Fibroblast of lung (primary cell): ENCODE measurements at regions not wholly inside any gene's neighbourhood (a gene's known extent, or its start where the extent isn't known, plus 50 kb on each side); places are given as distances from the start of the nearest gene placed in this dataset.
"Not testable (repeated sequence)": the region's sequence is repeated elsewhere in the genome, so short reads cannot be mapped to it uniquely, and the experiment has no call there.

ENCODE experiments used
- DNase-seq, 2 donors: peaks; one replicate each; pipeline versions ENCODE4 v3.0.0 to v3.0.0-alpha.2; 2010; ENCODE audit warnings: low read depth in 2 of 2
- H2AFZ ChIP-seq: 2 replicates; pipeline ENCODE4 v1.5.1; 2012; ENCODE audit warnings: low read length, control low read depth, inconsistent platforms
- H3K27ac ChIP-seq: 2 replicates; pipeline ENCODE4 v1.5.1; 2011; ENCODE audit warnings: low read length, control low read depth; ENCODE audit not compliant: insufficient read depth
- H3K27me3 ChIP-seq: 2 replicates; pipeline ENCODE4 v1.5.1; 2011; ENCODE audit warnings: mild to moderate bottlenecking, low read length; ENCODE audit not compliant: control insufficient read depth, insufficient read depth
- H3K36me3 ChIP-seq: 2 replicates; pipeline ENCODE4 v1.5.1; 2011; ENCODE audit warnings: low read length; ENCODE audit not compliant: control insufficient read depth, insufficient read depth
- H3K4me1 ChIP-seq: 2 replicates; pipeline ENCODE4 v1.5.1; 2011; ENCODE audit warnings: low read length; ENCODE audit not compliant: control insufficient read depth, insufficient read depth; ENCODE audit errors: extremely low read depth
- H3K4me2 ChIP-seq: 2 replicates; pipeline ENCODE4 v1.5.1; 2011; ENCODE audit warnings: low read length, control low read depth; ENCODE audit not compliant: insufficient read depth; ENCODE audit errors: extremely low read depth
- H3K4me3 ChIP-seq, 4 experiments: fragments of 200-600 bp in 1 of 4; sonication (generic) in 1 of 4; replicated peaks in 1 of 4; 2 replicates each; pipeline ENCODE4 v1.5.1; 2011 to 2016; ENCODE audit warnings: low read length in 4 of 4, low read depth in 3 of 4, mild to moderate bottlenecking in 3 of 4, control low read depth in 2 of 4, inconsistent platforms in 1 of 4, mixed read lengths in 1 of 4; ENCODE audit not compliant: insufficient read depth in 1 of 4; ENCODE audit errors: control extremely low read depth in 1 of 4
- H3K79me2 ChIP-seq: 2 replicates; pipeline ENCODE4 v1.5.1; 2012; ENCODE audit warnings: mild to moderate bottlenecking, low read length, inconsistent platforms; ENCODE audit not compliant: control insufficient read depth, insufficient read depth
- H3K9ac ChIP-seq: 2 replicates; pipeline ENCODE4 v1.5.1; 2011; ENCODE audit warnings: mild to moderate bottlenecking, low read length, control low read depth; ENCODE audit not compliant: insufficient read depth
- H3K9me3 ChIP-seq: 2 replicates; pipeline ENCODE4 v1.5.1; 2012; ENCODE audit warnings: low read depth, low read length; ENCODE audit not compliant: control insufficient read depth, insufficient read depth
- H4K20me1 ChIP-seq: 2 replicates; pipeline ENCODE4 v1.5.1; 2011; ENCODE audit warnings: low read length; ENCODE audit not compliant: control insufficient read depth, insufficient read depth; ENCODE audit errors: extremely low read depth
- EZH2 ChIP-seq: IDR thresholded peaks from 2 replicates; pipeline ENCODE4 v1.5.1; 2012; ENCODE audit warnings: low read length, control low read depth, mild to moderate bottlenecking; ENCODE audit errors: missing control alignments
- TF ChIP-seq, protein P1 (sequence below), 2 donors: IDR thresholded peaks in 1 of 2; conservative IDR thresholded peaks in 1 of 2; 1 replicate in 1 of 2; 2 replicates in 1 of 2; pipeline ENCODE4 v1.5.1; 2011 to 2012; ENCODE audit warnings: low read length in 2 of 2, control low read depth in 1 of 2, inconsistent platforms in 1 of 2, low read depth in 1 of 2, mild to moderate bottlenecking in 1 of 2

DNA sequence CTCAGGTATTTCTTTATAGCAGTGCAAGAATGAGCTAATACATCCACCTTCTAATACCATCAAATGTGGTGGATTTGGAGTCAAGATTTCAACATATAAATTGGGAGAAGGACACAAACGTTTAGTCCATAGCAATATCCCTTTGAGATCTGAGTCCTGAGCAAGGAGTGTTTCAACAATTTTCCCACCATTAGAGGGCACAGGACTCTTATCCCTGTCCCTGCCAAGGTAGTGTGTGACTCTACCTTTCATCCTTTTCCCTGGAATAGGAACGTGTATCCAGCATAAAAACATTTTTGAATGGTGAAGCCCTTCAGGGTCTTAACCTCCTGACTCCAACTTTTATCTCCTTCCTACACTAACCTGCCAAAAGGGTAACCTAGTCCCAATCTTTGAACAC, 181.3 kb upstream of the SRD5A2 start:
- Histone ChIP-seq H3K4me3 (no peak overlapping the region), H3K9ac (no peak overlapping the region), H3K9me3 (no peaks in the 10 kb centered on the region), H3K36me3 (no peaks in the 10 kb centered on the region), H4K20me1 (no peaks in the 10 kb centered on the region), H3K27ac (no peak overlapping the region), H3K27me3 (no peaks in the 10 kb centered on the region), H2AFZ (no peak overlapping the region), H3K4me2 (no peak overlapping the region), H3K4me1 (no peaks in the 10 kb centered on the region), H3K79me2 (no peaks in the 10 kb centered on the region)
- TF ChIP-seq EZH2: no peak
- TF ChIP-seq, protein P1, sequence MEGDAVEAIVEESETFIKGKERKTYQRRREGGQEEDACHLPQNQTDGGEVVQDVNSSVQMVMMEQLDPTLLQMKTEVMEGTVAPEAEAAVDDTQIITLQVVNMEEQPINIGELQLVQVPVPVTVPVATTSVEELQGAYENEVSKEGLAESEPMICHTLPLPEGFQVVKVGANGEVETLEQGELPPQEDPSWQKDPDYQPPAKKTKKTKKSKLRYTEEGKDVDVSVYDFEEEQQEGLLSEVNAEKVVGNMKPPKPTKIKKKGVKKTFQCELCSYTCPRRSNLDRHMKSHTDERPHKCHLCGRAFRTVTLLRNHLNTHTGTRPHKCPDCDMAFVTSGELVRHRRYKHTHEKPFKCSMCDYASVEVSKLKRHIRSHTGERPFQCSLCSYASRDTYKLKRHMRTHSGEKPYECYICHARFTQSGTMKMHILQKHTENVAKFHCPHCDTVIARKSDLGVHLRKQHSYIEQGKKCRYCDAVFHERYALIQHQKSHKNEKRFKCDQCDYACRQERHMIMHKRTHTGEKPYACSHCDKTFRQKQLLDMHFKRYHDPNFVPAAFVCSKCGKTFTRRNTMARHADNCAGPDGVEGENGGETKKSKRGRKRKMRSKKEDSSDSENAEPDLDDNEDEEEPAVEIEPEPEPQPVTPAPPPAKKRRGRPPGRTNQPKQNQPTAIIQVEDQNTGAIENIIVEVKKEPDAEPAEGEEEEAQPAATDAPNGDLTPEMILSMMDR (conservative IDR thresholded peaks at IDR 0.05 in 1 of 2, IDR thresholded peaks at IDR 0.05 in 1 of 2; ENCODE audit: low read depth in 1 of 2, low read length in 2 of 2): no peak
- DNase-seq: no peak

- H3K27ac ChIP-seq, DNase-seq, H4K20me1 ChIP-seq, H3K79me2 ChIP-seq, H3K9ac ChIP-seq, H3K4me1 ChIP-seq, H3K27me3 ChIP-seq, H3K36me3 ChIP-seq, H2AFZ ChIP-seq, H3K9me3 ChIP-seq, H3K4me3 ChIP-seq, H3K4me2 ChIP-seq: not testable (repeated sequence)
Observed at GRCh38 chr2:31757351-31757750, 176.6 kb upstream of the SRD5A2 start.

GRCh38 chr2:31748746-31749145, 168.0 kb upstream of the SRD5A2 start:
- H3K79me2 ChIP-seq, H3K27me3 ChIP-seq, H3K4me2 ChIP-seq, H3K9ac ChIP-seq, H4K20me1 ChIP-seq, H3K9me3 ChIP-seq, H3K4me3 ChIP-seq, H3K36me3 ChIP-seq, DNase-seq, H3K27ac ChIP-seq, H3K4me1 ChIP-seq, H2AFZ ChIP-seq: not testable (repeated sequence)

- Histone ChIP-seq H3K4me1 (no peaks in the 10 kb centered on the region), H3K4me3 (no peak overlapping the region), H3K4me2 (no peak overlapping the region), H3K9ac (no peak overlapping the region), H3K79me2 (no peaks in the 10 kb centered on the region), H3K9me3 (no peaks in the 10 kb centered on the region), H3K36me3 (no peaks in the 10 kb centered on the region), H2AFZ (no peak overlapping the region), H3K27me3 (no peaks in the 10 kb centered on the region), H4K20me1 (no peaks in the 10 kb centered on the region), H3K27ac (no peak overlapping the region)
- no peak for DNase-seq
- no peak for TF ChIP-seq EZH2
- TF ChIP-seq, protein P1 (conservative IDR thresholded peaks at IDR 0.05 in 1 of 2, IDR thresholded peaks at IDR 0.05 in 1 of 2; ENCODE audit: low read depth in 1 of 2, low read length in 2 of 2): no peak
Observed at GRCh38 chr2:31748041-31748440, 167.3 kb upstream of the SRD5A2 start.
